ENCODE measurements at regions not wholly inside any gene's neighbourhood (a gene's known extent, or its start where the extent isn't known, plus 50 kb on each side); places are given as distances from the start of the nearest gene placed in this dataset.

- TF ChIP-seq CTCF (optimal IDR thresholded peaks at IDR 0.05 in 1 of 3, IDR thresholded peaks at IDR 0.05 in 1 of 3, conservative IDR thresholded peaks at IDR 0.05 in 1 of 3; ENCODE audit: extremely low read depth in 1 of 3, insufficient read depth in 2 of 3, low read length in 3 of 3) (no peak), EZH2 (IDR thresholded peaks at IDR 0.05; ENCODE audit: low read length) (no peak)
These were observed 96.9 kb upstream of the SLC24A3 start for GRCh38 chr20:19115581-19115980.
